OCI-LY1 (cell line): ENCODE measurements at regions not wholly inside any gene's neighbourhood (a gene's known extent, or its start where the extent isn't known, plus 50 kb on each side); places are given as distances from the start of the nearest gene placed in this dataset.

Experiments
- H2AFZ ChIP-seq: fragments of 200-600 bp; sonication (generic), shearing (Covaris generic); 2 replicates; pipeline ENCODE4 v1.6.0; 2014; ENCODE audit warnings: antibody characterized with exemption, mild to moderate bottlenecking, low read length
- H3F3A ChIP-seq: fragments of 200-600 bp; sonication (generic), shearing (Covaris generic); 2 replicates; pipeline ENCODE4 v1.6.0; 2014; ENCODE audit warnings: mild to moderate bottlenecking, antibody characterized with exemption, low read length, moderate library complexity; ENCODE audit not compliant: insufficient read depth
- H3K27ac ChIP-seq: fragments of 200-600 bp; sonication (generic); 2 replicates; pipeline ENCODE4 v1.5.1; 2014; ENCODE audit warnings: low read length, mixed run types, mild to moderate bottlenecking, low read depth; ENCODE audit not compliant: poor library complexity, severe bottlenecking
- H3K27me3 ChIP-seq: fragments of 200-600 bp; sonication (generic); 2 replicates; pipeline ENCODE4 v1.6.0; 2014; ENCODE audit warnings: antibody characterized with exemption, mild to moderate bottlenecking, low read length, moderate library complexity; ENCODE audit not compliant: insufficient read depth
- H3K36me3 ChIP-seq: fragments of 200-600 bp; sonication (generic); 2 replicates; pipeline ENCODE4 v1.6.1; 2014; ENCODE audit warnings: mild to moderate bottlenecking, antibody characterized with exemption, low read length, moderate library complexity, mixed read lengths; ENCODE audit not compliant: insufficient read depth
- H3K4me1 ChIP-seq: fragments of 200-600 bp; sonication (generic); 2 replicates; pipeline ENCODE4 v1.5.1; 2014; ENCODE audit warnings: mild to moderate bottlenecking, low read length, moderate library complexity; ENCODE audit not compliant: insufficient read depth, severe bottlenecking
- H3K4me2 ChIP-seq: fragments of 200-600 bp; sonication (generic), shearing (Covaris generic); 2 replicates; pipeline ENCODE4 v1.6.1; 2014; ENCODE audit warnings: low read length
- H3K4me3 ChIP-seq: fragments of 200-600 bp; sonication (generic); 2 replicates; pipeline ENCODE4 v1.5.1; 2014; ENCODE audit warnings: low read length, low read depth, mild to moderate bottlenecking, mixed read lengths; ENCODE audit not compliant: poor library complexity, severe bottlenecking
- H3K79me2 ChIP-seq: fragments of 200-600 bp; shearing (Covaris generic); 2 replicates; pipeline ENCODE4 v1.6.1; 2016; ENCODE audit warnings: mixed run types, low read length, mixed read lengths; ENCODE audit not compliant: insufficient read depth
- H3K9ac ChIP-seq: fragments of 200-600 bp; sonication (generic), shearing (Covaris generic); 2 replicates; pipeline ENCODE4 v1.6.1; 2014; ENCODE audit warnings: mild to moderate bottlenecking, low read length, mixed read lengths
- H3K9me2 ChIP-seq: fragments of 200-600 bp; sonication (generic), shearing (Covaris generic); 2 replicates; pipeline ENCODE4 v1.6.1; 2014; ENCODE audit warnings: low read depth, mild to moderate bottlenecking, low read length, mixed read lengths
- H3K9me3 ChIP-seq: fragments of 200-600 bp; shearing (Covaris generic); 2 replicates; pipeline ENCODE4 v1.6.1; 2014; ENCODE audit warnings: low read length, mixed read lengths
- H4K20me1 ChIP-seq: fragments of 200-600 bp; sonication (generic), shearing (Covaris generic); 2 replicates; pipeline ENCODE4 v1.6.0; 2016; ENCODE audit warnings: mild to moderate bottlenecking, low read length; ENCODE audit not compliant: insufficient read depth
- EZH2 ChIP-seq: fragments of 200-600 bp; sonication (generic), shearing (Covaris generic); IDR thresholded peaks from 2 replicates; pipeline ENCODE4 v1.8.0; 2017; ENCODE audit warnings: borderline replicate concordance, mixed run types, mild to moderate bottlenecking, antibody characterized with exemption, low read length, moderate library complexity, mixed read lengths
- TF ChIP-seq, protein P1 (sequence below): fragments of 200-600 bp; sonication (generic), shearing (Covaris generic); IDR thresholded peaks from 2 replicates; pipeline ENCODE4 v1.5.1; 2017; ENCODE audit warnings: mild to moderate bottlenecking, antibody characterized with exemption, low read length, moderate library complexity, mixed read lengths

- H3K79me2 ChIP-seq: no peaks in the 10 kb centered on the region
- H3K36me3 ChIP-seq: no peaks in the 10 kb centered on the region
- no peaks in the 10 kb centered on the region for H4K20me1 ChIP-seq
- H3K4me1 ChIP-seq: no peaks in the 10 kb centered on the region
- H3F3A ChIP-seq: no peaks in the 10 kb centered on the region
- no peak overlapping the region for H3K4me2 ChIP-seq
- H2AFZ ChIP-seq: no peak overlapping the region
- no peaks in the 10 kb centered on the region for H3K27me3 ChIP-seq
- H3K9me2 ChIP-seq: no peaks in the 10 kb centered on the region
- no peak overlapping the region for H3K9ac ChIP-seq
- no peak overlapping the region for H3K4me3 ChIP-seq
- no peak overlapping the region for H3K27ac ChIP-seq
- TF ChIP-seq EZH2: no peak
- TF ChIP-seq, protein P1, sequence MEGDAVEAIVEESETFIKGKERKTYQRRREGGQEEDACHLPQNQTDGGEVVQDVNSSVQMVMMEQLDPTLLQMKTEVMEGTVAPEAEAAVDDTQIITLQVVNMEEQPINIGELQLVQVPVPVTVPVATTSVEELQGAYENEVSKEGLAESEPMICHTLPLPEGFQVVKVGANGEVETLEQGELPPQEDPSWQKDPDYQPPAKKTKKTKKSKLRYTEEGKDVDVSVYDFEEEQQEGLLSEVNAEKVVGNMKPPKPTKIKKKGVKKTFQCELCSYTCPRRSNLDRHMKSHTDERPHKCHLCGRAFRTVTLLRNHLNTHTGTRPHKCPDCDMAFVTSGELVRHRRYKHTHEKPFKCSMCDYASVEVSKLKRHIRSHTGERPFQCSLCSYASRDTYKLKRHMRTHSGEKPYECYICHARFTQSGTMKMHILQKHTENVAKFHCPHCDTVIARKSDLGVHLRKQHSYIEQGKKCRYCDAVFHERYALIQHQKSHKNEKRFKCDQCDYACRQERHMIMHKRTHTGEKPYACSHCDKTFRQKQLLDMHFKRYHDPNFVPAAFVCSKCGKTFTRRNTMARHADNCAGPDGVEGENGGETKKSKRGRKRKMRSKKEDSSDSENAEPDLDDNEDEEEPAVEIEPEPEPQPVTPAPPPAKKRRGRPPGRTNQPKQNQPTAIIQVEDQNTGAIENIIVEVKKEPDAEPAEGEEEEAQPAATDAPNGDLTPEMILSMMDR: no peak
- H3K9me3 ChIP-seq: no peaks in the 10 kb centered on the region
Observed at GRCh38 chr16:61246592-61246991, 789.6 kb downstream of the CDH8 start.

DNA sequence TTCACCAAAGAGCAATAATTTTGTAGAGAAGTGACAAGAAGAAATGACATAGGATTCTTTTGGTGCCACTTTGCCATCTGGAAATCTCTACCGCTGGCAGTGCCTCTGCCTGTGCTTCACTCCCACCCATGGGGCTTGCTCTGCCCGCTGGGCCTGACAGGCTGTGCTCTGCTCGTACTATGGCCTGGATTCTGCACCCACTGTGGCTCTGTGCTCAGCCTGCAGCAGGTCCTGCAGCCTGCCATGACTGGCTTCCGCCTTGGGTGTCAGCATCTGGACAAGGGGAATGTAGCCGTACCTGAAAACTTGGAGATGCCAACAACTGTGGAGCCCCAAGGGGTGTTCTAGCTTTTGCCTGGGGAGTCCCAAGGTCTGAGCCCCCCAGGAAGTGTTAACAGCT is 792.3 kb downstream of the CDH8 start:
- Histone ChIP-seq H4K20me1 (no peaks in the 10 kb centered on the region), H3K4me3 (no peak overlapping the region), H3K9me2 (no peaks in the 10 kb centered on the region), H3K9ac (no peak overlapping the region), H3K79me2 (no peaks in the 10 kb centered on the region), H3K4me2 (no peak overlapping the region), H2AFZ (no peak overlapping the region), H3F3A (no peaks in the 10 kb centered on the region), H3K36me3 (no peaks in the 10 kb centered on the region), H3K27me3 (no peaks in the 10 kb centered on the region), H3K4me1 (no peaks in the 10 kb centered on the region), H3K27ac (no peak overlapping the region), H3K9me3 (no peaks in the 10 kb centered on the region)
- no peak for TF ChIP-seq EZH2
- TF ChIP-seq, protein P1: no peak

DNA sequence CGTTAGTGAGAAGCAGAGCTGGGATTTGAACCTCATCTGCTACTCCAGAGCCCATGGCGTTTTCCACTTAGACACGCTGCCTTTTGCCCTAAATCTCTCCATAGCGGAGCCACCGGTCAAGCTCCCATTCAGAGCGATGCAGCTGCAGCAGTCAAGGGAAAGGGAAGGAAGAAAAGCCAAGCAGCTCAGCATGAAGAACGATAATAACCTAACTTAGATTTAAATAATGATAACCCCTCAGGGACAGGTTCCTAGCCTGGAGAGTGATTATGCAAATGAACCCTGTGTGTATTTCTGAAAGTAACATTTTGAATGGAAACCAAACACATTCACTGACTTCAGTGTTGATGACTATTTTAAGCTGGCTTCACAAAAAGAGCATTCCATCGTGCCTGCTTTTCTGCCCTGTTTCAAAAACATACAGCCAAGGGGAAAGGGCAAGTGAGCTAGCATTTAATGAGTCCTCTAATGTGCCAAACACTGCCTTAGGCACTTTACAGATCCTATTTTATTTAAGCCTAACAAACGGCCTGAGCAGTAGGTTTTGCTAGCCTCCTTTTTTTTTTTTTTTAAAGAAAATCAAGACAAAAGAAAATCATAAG is 798.3 kb downstream of the CDH8 start:
- H3K36me3 ChIP-seq: no peaks in the 10 kb centered on the region
- no peak for TF ChIP-seq EZH2
- TF ChIP-seq, protein P1: no peak
- no peaks in the 10 kb centered on the region for H3K9me3 ChIP-seq
- no peaks in the 10 kb centered on the region for H3K9me2 ChIP-seq
- H3K9ac ChIP-seq: no peak overlapping the region
- no peak overlapping the region for H3K4me2 ChIP-seq
- H2AFZ ChIP-seq: no peak overlapping the region
- no peaks in the 10 kb centered on the region for H3K79me2 ChIP-seq
- no peak overlapping the region for H3K4me3 ChIP-seq
- H3K4me1 ChIP-seq: no peaks in the 10 kb centered on the region
- H3K27me3 ChIP-seq: no peaks in the 10 kb centered on the region
- no peak overlapping the region for H3K27ac ChIP-seq
- H4K20me1 ChIP-seq: no peaks in the 10 kb centered on the region
- H3F3A ChIP-seq: no peaks in the 10 kb centered on the region
